ACC112 (cell line): ENCODE measurements at regions not wholly inside any gene's neighbourhood (a gene's known extent, or its start where the extent isn't known, plus 50 kb on each side); places are given as distances from the start of the nearest gene placed in this dataset.

Source experiments
- H2AFZ ChIP-seq: fragments of 200-600 bp; sonication (generic); one replicate; pipeline ENCODE4 v1.6.0; 2017; ENCODE audit warnings: antibody characterized with exemption, low read length; ENCODE audit not compliant: unreplicated experiment
- H3K27ac ChIP-seq: fragments of 200-600 bp; sonication (generic); 2 replicates; pipeline ENCODE4 v1.5.1; 2014; ENCODE audit warnings: low read depth, mild to moderate bottlenecking, antibody characterized with exemption, low read length, moderate library complexity
- H3K27me3 ChIP-seq: fragments of 200-600 bp; sonication (generic); 2 replicates; pipeline ENCODE4 v1.6.1; 2014; ENCODE audit warnings: mild to moderate bottlenecking, antibody characterized with exemption, low read length, moderate library complexity, mixed read lengths; ENCODE audit not compliant: insufficient read depth
- H3K36me3 ChIP-seq: fragments of 200-600 bp; sonication (generic); 2 replicates; pipeline ENCODE4 v1.6.1; 2016; ENCODE audit warnings: mild to moderate bottlenecking, antibody characterized with exemption, low read length, moderate library complexity, mixed read lengths; ENCODE audit not compliant: insufficient read depth
- H3K4me1 ChIP-seq: fragments of 200-600 bp; sonication (generic); one replicate; pipeline ENCODE4 v1.6.1; 2016; ENCODE audit warnings: low read length, mixed read lengths; ENCODE audit not compliant: insufficient read depth, unreplicated experiment, control insufficient read depth
- H3K4me3 ChIP-seq: fragments of 200-600 bp; sonication (generic); 2 replicates; pipeline ENCODE4 v1.5.1; 2014; ENCODE audit warnings: mild to moderate bottlenecking, low read depth, low read length
- H3K79me2 ChIP-seq: fragments of 200-600 bp; sonication (generic); one replicate; pipeline ENCODE4 v1.6.0; 2016; ENCODE audit warnings: low read length; ENCODE audit not compliant: control insufficient read depth, unreplicated experiment, insufficient read depth

GRCh38 chr4:10285028-10285427 lies 168.4 kb upstream of the WDR1 start:
- H3K27me3 ChIP-seq = no peaks in the 10 kb centered on the region
- no peak overlapping the region for H3K27ac ChIP-seq
- no peak overlapping the region for H3K4me3 ChIP-seq
- H3K4me1 ChIP-seq = peaks cover 6% of the 10 kb centered on the region
- no peaks in the 10 kb centered on the region for H3K79me2 ChIP-seq
- no peaks in the 10 kb centered on the region for H3K36me3 ChIP-seq
- H2AFZ ChIP-seq = no peak overlapping the region

- no peak overlapping the region for H3K27ac ChIP-seq
- H3K36me3 ChIP-seq = no peaks in the 10 kb centered on the region
- no peak overlapping the region for H2AFZ ChIP-seq
- H3K79me2 ChIP-seq = no peaks in the 10 kb centered on the region
- H3K4me1 ChIP-seq = peaks cover 6% of the 10 kb centered on the region
- no peak overlapping the region for H3K4me3 ChIP-seq
- H3K27me3 ChIP-seq = no peaks in the 10 kb centered on the region
Observed at GRCh38 chr4:10283761-10284160, 167.2 kb upstream of the WDR1 start.

- Histone ChIP-seq H3K36me3 (no peaks in the 10 kb centered on the region), H3K4me1 (peaks cover 6% of the 10 kb centered on the region), H3K27ac (no peak overlapping the region; the same call in 1 of the 2 replicates), H2AFZ (no peak overlapping the region), H3K79me2 (no peaks in the 10 kb centered on the region), H3K4me3 (no peak overlapping the region), H3K27me3 (no peaks in the 10 kb centered on the region)
Observed at GRCh38 chr4:10281996-10282395, 165.4 kb upstream of the WDR1 start.

GRCh38 chr4:10279261-10279660 lies 162.7 kb upstream of the WDR1 start:
- Histone ChIP-seq H3K79me2 (no peaks in the 10 kb centered on the region), H3K4me3 (no peak overlapping the region), H3K4me1 (peaks cover 6% of the 10 kb centered on the region), H3K27ac (no peak overlapping the region), H3K27me3 (no peaks in the 10 kb centered on the region), H3K36me3 (no peaks in the 10 kb centered on the region), H2AFZ (no peak overlapping the region)

GRCh38 chr4:10278071-10278470 lies 161.5 kb upstream of the WDR1 start:
- Histone ChIP-seq H3K27ac (no peak overlapping the region), H3K4me3 (no peak overlapping the region), H3K79me2 (no peaks in the 10 kb centered on the region), H3K36me3 (no peaks in the 10 kb centered on the region), H2AFZ (no peak overlapping the region), H3K4me1 (peaks cover 6% of the 10 kb centered on the region), H3K27me3 (no peaks in the 10 kb centered on the region)

- Histone ChIP-seq H3K27me3 (no peaks in the 10 kb centered on the region), H2AFZ (no peak overlapping the region), H3K4me1 (no peaks in the 10 kb centered on the region), H3K27ac (no peak overlapping the region), H3K79me2 (no peaks in the 10 kb centered on the region), H3K4me3 (no peak overlapping the region), H3K36me3 (no peaks in the 10 kb centered on the region)
Observed at GRCh38 chr4:10276152-10276551, 159.6 kb upstream of the WDR1 start.

- Histone ChIP-seq H3K36me3 (no peaks in the 10 kb centered on the region), H3K27ac (no peak overlapping the region), H3K79me2 (no peaks in the 10 kb centered on the region), H3K4me1 (no peaks in the 10 kb centered on the region), H2AFZ (no peak overlapping the region), H3K4me3 (no peak overlapping the region), H3K27me3 (no peaks in the 10 kb centered on the region)
Observed at GRCh38 chr4:10275696-10276095, 159.1 kb upstream of the WDR1 start.

GRCh38 chr4:10273030-10273429 lies 156.4 kb upstream of the WDR1 start:
- Histone ChIP-seq H3K4me1 (no peaks in the 10 kb centered on the region), H3K79me2 (no peaks in the 10 kb centered on the region), H3K27ac (no peak overlapping the region), H3K36me3 (no peaks in the 10 kb centered on the region), H2AFZ (no peak overlapping the region), H3K27me3 (no peaks in the 10 kb centered on the region), H3K4me3 (no peak overlapping the region)

- Histone ChIP-seq H3K79me2 (no peaks in the 10 kb centered on the region), H3K4me3 (no peak overlapping the region), H2AFZ (no peak overlapping the region), H3K27me3 (no peaks in the 10 kb centered on the region), H3K27ac (no peak overlapping the region), H3K4me1 (no peaks in the 10 kb centered on the region), H3K36me3 (no peaks in the 10 kb centered on the region)
Observed at GRCh38 chr4:10272511-10272910, 155.9 kb upstream of the WDR1 start.

GRCh38 chr4:10267066-10267465 lies 150.5 kb upstream of the WDR1 start:
- Histone ChIP-seq H3K79me2 (no peaks in the 10 kb centered on the region), H3K4me1 (no peaks in the 10 kb centered on the region), H3K36me3 (no peaks in the 10 kb centered on the region), H3K4me3 (no peak overlapping the region), H3K27me3 (no peaks in the 10 kb centered on the region), H2AFZ (no peak overlapping the region), H3K27ac (no peak overlapping the region)

GRCh38 chr4:10260777-10261176 lies 144.2 kb upstream of the WDR1 start:
- H3K79me2 ChIP-seq = no peaks in the 10 kb centered on the region
- no peaks in the 10 kb centered on the region for H3K4me1 ChIP-seq
- no peaks in the 10 kb centered on the region for H3K27me3 ChIP-seq
- H3K4me3 ChIP-seq = no peak overlapping the region
- H3K36me3 ChIP-seq = no peaks in the 10 kb centered on the region
- no peak overlapping the region for H2AFZ ChIP-seq
- H3K27ac ChIP-seq = no peak overlapping the region
